ENCODE measurements at regions not wholly inside any gene's neighbourhood (a gene's known extent, or its start where the extent isn't known, plus 50 kb on each side); places are given as distances from the start of the nearest gene placed in this dataset.

- no peak overlapping the region for H3K4me3 ChIP-seq (ENCODE audit: low read length in 2 of 2)
- H3K9me3 ChIP-seq (ENCODE audit: control insufficient read depth in 2 of 2, low read length in 2 of 2) = no peaks in the 10 kb centered on the region
- no peaks in the 10 kb centered on the region for H3K4me1 ChIP-seq (ENCODE audit: control insufficient read depth in 2 of 2, insufficient read depth in 2 of 2, low read length in 2 of 2)
- H3K36me3 ChIP-seq (ENCODE audit: control insufficient read depth in 2 of 2, insufficient read depth in 2 of 2, low read length in 2 of 2) = no peaks in the 10 kb centered on the region
- no peaks in the 10 kb centered on the region for H3K27me3 ChIP-seq (ENCODE audit: control insufficient read depth in 2 of 2, insufficient read depth in 2 of 2, low read length in 2 of 2)
- H3K27ac ChIP-seq (ENCODE audit: low read depth in 2 of 2, low read length in 2 of 2) = no peak overlapping the region
- no peak overlapping the region for H3K9ac ChIP-seq (ENCODE audit: low read depth in 1 of 2, low read length in 2 of 2)
Measured at GRCh38 chr1:114316204-114316603, 162.5 kb upstream of the SYT6 start.

GRCh38 chr1:114315631-114316030 lies 162.0 kb upstream of the SYT6 start:
- no peaks in the 10 kb centered on the region for H3K36me3 ChIP-seq (ENCODE audit: control insufficient read depth in 2 of 2, insufficient read depth in 2 of 2, low read length in 2 of 2)
- no peaks in the 10 kb centered on the region for H3K27me3 ChIP-seq (ENCODE audit: control insufficient read depth in 2 of 2, insufficient read depth in 2 of 2, low read length in 2 of 2)
- no peak overlapping the region for H3K9ac ChIP-seq (ENCODE audit: low read depth in 1 of 2, low read length in 2 of 2)
- H3K4me1 ChIP-seq (ENCODE audit: control insufficient read depth in 2 of 2, insufficient read depth in 2 of 2, low read length in 2 of 2) = no peaks in the 10 kb centered on the region
- no peak overlapping the region for H3K27ac ChIP-seq (ENCODE audit: low read depth in 2 of 2, low read length in 2 of 2)
- no peaks in the 10 kb centered on the region for H3K9me3 ChIP-seq (ENCODE audit: control insufficient read depth in 2 of 2, low read length in 2 of 2)
- H3K4me3 ChIP-seq (ENCODE audit: low read length in 2 of 2) = no peak overlapping the region

GRCh38 chr1:114314576-114314975 lies 160.9 kb upstream of the SYT6 start:
- H3K27ac ChIP-seq (ENCODE audit: low read depth in 2 of 2, low read length in 2 of 2) = no peak overlapping the region
- H3K9ac ChIP-seq (ENCODE audit: low read depth in 1 of 2, low read length in 2 of 2) = no peak overlapping the region
- H3K36me3 ChIP-seq (ENCODE audit: control insufficient read depth in 2 of 2, insufficient read depth in 2 of 2, low read length in 2 of 2) = no peaks in the 10 kb centered on the region
- no peaks in the 10 kb centered on the region for H3K27me3 ChIP-seq (ENCODE audit: control insufficient read depth in 2 of 2, insufficient read depth in 2 of 2, low read length in 2 of 2)
- H3K9me3 ChIP-seq (ENCODE audit: control insufficient read depth in 2 of 2, low read length in 2 of 2) = no peaks in the 10 kb centered on the region
- no peaks in the 10 kb centered on the region for H3K4me1 ChIP-seq (ENCODE audit: control insufficient read depth in 2 of 2, insufficient read depth in 2 of 2, low read length in 2 of 2)
- no peak overlapping the region for H3K4me3 ChIP-seq (ENCODE audit: low read length in 2 of 2)

- Histone ChIP-seq H3K4me1 (ENCODE audit: control insufficient read depth in 2 of 2, insufficient read depth in 2 of 2, low read length in 2 of 2) (no peaks in the 10 kb centered on the region), H3K27me3 (ENCODE audit: control insufficient read depth in 2 of 2, insufficient read depth in 2 of 2, low read length in 2 of 2) (no peaks in the 10 kb centered on the region), H3K36me3 (ENCODE audit: control insufficient read depth in 2 of 2, insufficient read depth in 2 of 2, low read length in 2 of 2) (no peaks in the 10 kb centered on the region), H3K9ac (ENCODE audit: low read depth in 1 of 2, low read length in 2 of 2) (no peak overlapping the region), H3K27ac (ENCODE audit: low read depth in 2 of 2, low read length in 2 of 2) (no peak overlapping the region), H3K9me3 (ENCODE audit: control insufficient read depth in 2 of 2, low read length in 2 of 2) (no peaks in the 10 kb centered on the region), H3K4me3 (ENCODE audit: low read length in 2 of 2) (no peak overlapping the region)
Measured at GRCh38 chr1:114314098-114314497, 160.4 kb upstream of the SYT6 start.

GRCh38 chr1:114310695-114311271 lies 157.1 kb upstream of the SYT6 start:
- Histone ChIP-seq H3K9ac (ENCODE audit: low read depth in 1 of 2, low read length in 2 of 2) (no peak overlapping the region), H3K9me3 (ENCODE audit: control insufficient read depth in 2 of 2, low read length in 2 of 2) (no peaks in the 10 kb centered on the region), H3K36me3 (ENCODE audit: control insufficient read depth in 2 of 2, insufficient read depth in 2 of 2, low read length in 2 of 2) (no peaks in the 10 kb centered on the region), H3K4me3 (ENCODE audit: low read length in 2 of 2) (no peak overlapping the region), H3K27me3 (ENCODE audit: control insufficient read depth in 2 of 2, insufficient read depth in 2 of 2, low read length in 2 of 2) (no peaks in the 10 kb centered on the region), H3K4me1 (ENCODE audit: control insufficient read depth in 2 of 2, insufficient read depth in 2 of 2, low read length in 2 of 2) (no peaks in the 10 kb centered on the region), H3K27ac (ENCODE audit: low read depth in 2 of 2, low read length in 2 of 2) (no peak overlapping the region)

GRCh38 chr1:114302821-114303220 lies 149.2 kb upstream of the SYT6 start:
- H3K27ac ChIP-seq (ENCODE audit: low read depth in 2 of 2, low read length in 2 of 2) = no peak overlapping the region
- no peaks in the 10 kb centered on the region for H3K9me3 ChIP-seq (ENCODE audit: control insufficient read depth in 2 of 2, low read length in 2 of 2)
- H3K4me1 ChIP-seq (ENCODE audit: control insufficient read depth in 2 of 2, insufficient read depth in 2 of 2, low read length in 2 of 2) = no peaks in the 10 kb centered on the region
- H3K9ac ChIP-seq (ENCODE audit: low read depth in 1 of 2, low read length in 2 of 2) = no peak overlapping the region
- H3K36me3 ChIP-seq (ENCODE audit: control insufficient read depth in 2 of 2, insufficient read depth in 2 of 2, low read length in 2 of 2) = no peaks in the 10 kb centered on the region
- no peaks in the 10 kb centered on the region for H3K27me3 ChIP-seq (ENCODE audit: control insufficient read depth in 2 of 2, insufficient read depth in 2 of 2, low read length in 2 of 2)
- H3K4me3 ChIP-seq (ENCODE audit: low read length in 2 of 2) = no peak overlapping the region

- Histone ChIP-seq H3K4me1 (ENCODE audit: control insufficient read depth in 2 of 2, insufficient read depth in 2 of 2, low read length in 2 of 2) (no peaks in the 10 kb centered on the region), H3K36me3 (ENCODE audit: control insufficient read depth in 2 of 2, insufficient read depth in 2 of 2, low read length in 2 of 2) (no peaks in the 10 kb centered on the region), H3K27ac (ENCODE audit: low read depth in 2 of 2, low read length in 2 of 2) (no peak overlapping the region), H3K9ac (ENCODE audit: low read depth in 1 of 2, low read length in 2 of 2) (no peak overlapping the region), H3K27me3 (ENCODE audit: control insufficient read depth in 2 of 2, insufficient read depth in 2 of 2, low read length in 2 of 2) (no peaks in the 10 kb centered on the region), H3K4me3 (ENCODE audit: low read length in 2 of 2) (no peak overlapping the region), H3K9me3 (ENCODE audit: control insufficient read depth in 2 of 2, low read length in 2 of 2) (no peaks in the 10 kb centered on the region)
Measured at GRCh38 chr1:114299331-114299975, 145.8 kb upstream of the SYT6 start.

- H3K4me3 ChIP-seq (ENCODE audit: low read length in 2 of 2) = no peak overlapping the region
- no peaks in the 10 kb centered on the region for H3K36me3 ChIP-seq (ENCODE audit: control insufficient read depth in 2 of 2, insufficient read depth in 2 of 2, low read length in 2 of 2)
- H3K27me3 ChIP-seq (ENCODE audit: control insufficient read depth in 2 of 2, insufficient read depth in 2 of 2, low read length in 2 of 2) = no peaks in the 10 kb centered on the region
- no peaks in the 10 kb centered on the region for H3K4me1 ChIP-seq (ENCODE audit: control insufficient read depth in 2 of 2, insufficient read depth in 2 of 2, low read length in 2 of 2)
- no peaks in the 10 kb centered on the region for H3K9me3 ChIP-seq (ENCODE audit: control insufficient read depth in 2 of 2, low read length in 2 of 2)
- H3K9ac ChIP-seq (ENCODE audit: low read depth in 1 of 2, low read length in 2 of 2) = no peak overlapping the region
- no peak overlapping the region for H3K27ac ChIP-seq (ENCODE audit: low read depth in 2 of 2, low read length in 2 of 2)
Measured at GRCh38 chr1:114298008-114298407, 144.3 kb upstream of the SYT6 start.

- Histone ChIP-seq H3K27ac (ENCODE audit: low read depth in 2 of 2, low read length in 2 of 2) (no peak overlapping the region), H3K9ac (ENCODE audit: low read depth in 1 of 2, low read length in 2 of 2) (no peak overlapping the region), H3K36me3 (ENCODE audit: control insufficient read depth in 2 of 2, insufficient read depth in 2 of 2, low read length in 2 of 2) (no peaks in the 10 kb centered on the region), H3K4me3 (ENCODE audit: low read length in 2 of 2) (no peak overlapping the region), H3K27me3 (ENCODE audit: control insufficient read depth in 2 of 2, insufficient read depth in 2 of 2, low read length in 2 of 2) (no peaks in the 10 kb centered on the region), H3K9me3 (ENCODE audit: control insufficient read depth in 2 of 2, low read length in 2 of 2) (no peaks in the 10 kb centered on the region), H3K4me1 (ENCODE audit: control insufficient read depth in 2 of 2, insufficient read depth in 2 of 2, low read length in 2 of 2) (no peaks in the 10 kb centered on the region)
Measured at GRCh38 chr1:114296413-114296812, 142.7 kb upstream of the SYT6 start.

GRCh38 chr1:114295321-114295720 lies 141.7 kb upstream of the SYT6 start:
- H3K27me3 ChIP-seq (ENCODE audit: control insufficient read depth in 2 of 2, insufficient read depth in 2 of 2, low read length in 2 of 2) = no peaks in the 10 kb centered on the region
- no peak overlapping the region for H3K27ac ChIP-seq (ENCODE audit: low read depth in 2 of 2, low read length in 2 of 2)
- no peaks in the 10 kb centered on the region for H3K4me1 ChIP-seq (ENCODE audit: control insufficient read depth in 2 of 2, insufficient read depth in 2 of 2, low read length in 2 of 2)
- H3K9me3 ChIP-seq (ENCODE audit: control insufficient read depth in 2 of 2, low read length in 2 of 2) = no peaks in the 10 kb centered on the region
- H3K36me3 ChIP-seq (ENCODE audit: control insufficient read depth in 2 of 2, insufficient read depth in 2 of 2, low read length in 2 of 2) = no peaks in the 10 kb centered on the region
- H3K4me3 ChIP-seq (ENCODE audit: low read length in 2 of 2) = no peak overlapping the region
- no peak overlapping the region for H3K9ac ChIP-seq (ENCODE audit: low read depth in 1 of 2, low read length in 2 of 2)

All from mucosa of rectum (tissue), 2 donors.